Mucosa of gallbladder (tissue), 1 donor: ENCODE measurements at regions not wholly inside any gene's neighbourhood (a gene's known extent, or its start where the extent isn't known, plus 50 kb on each side); places are given as distances from the start of the nearest gene placed in this dataset.

Source experiments
- DNase-seq: peaks from one replicate; pipeline ENCODE4 v3.0.0-alpha.2; 2020; ENCODE audit warnings: low spot score
- donor health status: DM: no; HTN: no; CAD: no.

DNA sequence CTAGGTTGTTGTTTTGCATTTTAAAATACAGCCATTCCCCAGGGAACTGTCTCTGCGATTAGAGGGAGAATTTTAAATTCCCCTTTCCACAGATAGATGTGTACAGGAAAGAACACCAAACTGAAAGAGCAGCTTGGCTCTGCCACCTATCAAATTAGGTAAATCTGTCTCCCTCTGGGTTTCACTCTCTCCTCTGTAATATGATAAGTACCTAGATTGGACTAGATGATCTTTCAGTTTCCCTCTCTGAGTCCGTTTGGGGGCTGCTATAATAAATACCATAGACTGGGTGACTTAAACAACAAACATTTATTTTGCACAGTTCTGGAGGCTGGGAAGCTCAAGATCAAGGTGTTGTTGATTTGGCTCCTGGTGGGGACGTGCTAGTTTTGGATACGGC is 186.0 kb downstream of the KIF20B start:
- no peak for DNase-seq

DNA sequence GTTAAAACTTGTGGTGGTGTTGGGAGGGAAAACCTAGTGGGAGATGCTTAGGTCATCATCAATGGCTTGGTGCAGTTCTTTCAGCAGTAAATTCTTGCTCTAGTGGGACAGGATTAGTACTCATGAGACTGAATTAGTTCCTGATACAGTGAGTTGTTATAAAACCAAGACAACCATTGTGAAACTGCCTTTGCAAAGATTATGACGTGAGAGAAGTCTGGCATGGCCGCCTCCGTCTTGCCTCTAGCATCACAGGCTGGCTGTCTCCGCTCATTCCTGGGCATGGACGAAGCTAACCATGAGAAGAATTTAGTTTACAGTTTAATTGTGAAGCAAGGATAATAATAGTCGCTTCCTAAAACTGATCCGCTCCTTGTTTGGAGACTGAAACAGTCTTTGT is 186.4 kb downstream of the KIF20B start:
- peak; percentile 21 for DNase-seq

DNA sequence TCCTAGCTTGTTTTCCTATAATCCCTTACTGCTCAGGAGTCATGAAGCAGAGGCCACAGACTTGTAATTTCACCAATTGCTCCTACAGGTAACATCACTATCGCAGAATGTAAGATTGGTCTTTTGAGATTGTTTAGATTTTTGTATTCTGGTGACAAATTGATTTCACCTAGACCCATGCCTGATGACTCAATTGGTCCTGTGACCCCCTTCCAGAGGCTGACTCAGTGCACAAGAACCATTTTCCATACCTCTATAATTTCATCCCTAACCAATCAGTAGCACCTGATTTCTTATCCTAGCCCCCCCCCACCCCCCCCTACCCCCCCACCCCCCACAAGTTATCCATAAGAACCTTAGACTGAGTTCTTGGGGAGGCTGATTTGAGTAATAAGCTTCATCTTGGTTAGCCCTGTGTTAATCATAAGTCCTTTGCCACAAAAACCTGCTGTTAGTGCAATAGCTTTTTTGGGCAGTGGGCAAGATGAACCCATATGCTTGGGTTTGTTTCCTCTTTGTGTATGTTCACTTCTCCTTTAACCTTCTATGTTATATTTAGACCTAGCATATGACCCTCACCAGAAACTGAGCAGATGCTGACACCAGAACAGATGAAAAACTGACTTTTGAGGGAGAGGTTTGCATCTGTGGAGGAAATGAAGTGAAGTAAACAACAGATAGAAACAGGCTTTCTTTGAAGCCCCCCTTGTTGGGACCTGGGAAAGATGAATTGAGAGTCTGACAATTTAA is 187.1 kb downstream of the KIF20B start:
- DNase-seq: no peak

DNA sequence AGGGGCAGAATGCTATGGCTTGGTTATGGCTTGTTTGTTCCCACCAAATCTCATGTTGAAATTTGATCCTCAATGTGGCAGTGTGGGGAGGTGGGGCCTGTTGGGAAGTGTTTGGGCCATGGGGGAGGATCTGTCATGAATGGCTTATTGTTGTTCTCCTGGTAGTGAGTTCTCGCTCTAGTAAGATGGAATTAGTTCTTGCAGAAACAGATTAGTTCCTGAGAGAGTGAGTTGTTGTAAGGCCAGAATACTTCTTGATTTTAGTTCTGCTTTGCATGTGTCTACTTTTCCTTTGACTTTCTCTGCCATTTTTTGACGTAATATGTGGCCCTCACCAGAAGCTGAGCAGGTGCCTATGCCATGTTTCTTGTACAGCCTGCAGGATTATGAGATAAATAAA is 188.2 kb downstream of the KIF20B start:
- no peak for DNase-seq

DNA sequence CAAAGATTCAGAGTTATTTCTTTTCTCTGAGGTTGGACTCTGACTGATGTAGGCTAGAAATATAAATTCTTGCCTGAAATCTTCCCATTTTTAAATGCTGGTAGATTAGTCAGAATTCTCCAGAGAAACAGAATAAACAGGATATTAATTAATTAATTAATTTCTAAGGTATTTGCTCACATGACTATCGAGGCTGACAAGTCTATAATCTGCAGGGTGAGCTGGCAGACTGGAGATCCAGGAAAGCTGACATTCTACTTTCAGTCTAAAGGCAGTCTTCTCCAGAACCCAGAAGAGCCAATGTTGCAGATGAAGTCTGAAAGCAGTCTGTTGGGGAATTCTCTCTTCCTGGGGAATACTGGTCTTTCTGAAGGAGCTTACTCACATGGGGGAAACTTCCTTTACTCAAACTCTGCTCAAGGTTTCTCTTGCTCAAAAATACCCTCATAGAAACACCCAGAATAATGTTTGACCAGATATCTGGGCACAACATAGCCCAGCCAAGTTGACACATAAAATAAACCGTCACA is 189.7 kb downstream of the KIF20B start:
- DNase-seq: no peak

DNA sequence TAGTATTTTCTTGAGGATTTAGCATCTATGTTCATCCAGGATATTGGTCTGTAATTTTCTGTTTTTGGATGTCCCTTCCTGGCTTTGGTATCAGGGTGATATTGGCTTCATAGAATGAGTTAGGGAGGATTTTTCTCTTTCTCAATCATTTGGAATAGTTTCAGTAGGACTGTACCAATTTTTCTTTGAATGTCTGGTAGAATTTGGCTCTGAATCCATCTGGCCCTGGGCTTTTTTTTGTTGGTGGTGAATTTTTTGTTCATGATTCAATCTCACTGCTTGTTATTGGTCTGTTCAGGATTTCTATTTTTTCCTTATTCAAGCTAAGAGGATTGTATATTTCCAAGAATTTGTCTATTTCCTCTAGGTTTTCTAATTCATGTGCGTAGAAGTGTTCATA is 192.7 kb downstream of the KIF20B start:
- no peak for DNase-seq

DNA sequence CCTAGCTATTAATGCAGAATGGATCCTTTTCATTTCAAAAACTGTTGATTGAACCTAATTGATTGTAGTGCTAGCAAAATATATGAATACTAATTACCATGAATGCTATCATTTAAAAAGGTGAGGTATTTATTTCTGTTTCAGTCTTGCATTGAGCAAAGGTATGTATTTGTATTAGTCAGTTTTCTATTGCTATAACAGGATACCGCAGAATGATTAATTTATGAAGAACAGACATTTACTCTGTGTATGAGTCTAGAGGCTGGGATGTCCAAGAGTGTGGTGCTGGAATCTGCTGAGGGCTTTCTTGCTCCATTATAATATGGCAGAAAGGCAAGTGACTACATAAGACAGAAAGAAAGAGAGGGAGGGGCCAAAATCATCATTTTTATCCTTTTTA is 199.2 kb downstream of the KIF20B start:
- DNase-seq: no peak

DNA sequence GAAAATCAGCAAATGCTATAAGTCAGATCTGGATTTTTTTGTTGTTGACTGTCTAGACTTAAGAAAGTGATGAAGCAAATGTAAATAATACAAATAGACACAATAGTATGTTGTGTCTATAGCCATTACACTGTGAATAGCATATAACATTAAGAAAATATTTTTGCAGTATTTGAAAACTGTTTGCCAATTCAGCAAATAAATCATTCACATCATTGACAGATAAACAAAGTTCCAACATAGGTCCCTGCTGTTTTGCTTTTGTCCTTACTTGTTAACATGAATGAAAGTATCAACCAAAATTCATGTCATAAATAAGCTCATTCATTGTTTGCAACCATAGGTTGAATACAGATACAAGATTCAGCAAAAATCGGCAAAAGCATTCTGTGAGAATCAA is 200.5 kb downstream of the KIF20B start:
- DNase-seq: no peak

DNA sequence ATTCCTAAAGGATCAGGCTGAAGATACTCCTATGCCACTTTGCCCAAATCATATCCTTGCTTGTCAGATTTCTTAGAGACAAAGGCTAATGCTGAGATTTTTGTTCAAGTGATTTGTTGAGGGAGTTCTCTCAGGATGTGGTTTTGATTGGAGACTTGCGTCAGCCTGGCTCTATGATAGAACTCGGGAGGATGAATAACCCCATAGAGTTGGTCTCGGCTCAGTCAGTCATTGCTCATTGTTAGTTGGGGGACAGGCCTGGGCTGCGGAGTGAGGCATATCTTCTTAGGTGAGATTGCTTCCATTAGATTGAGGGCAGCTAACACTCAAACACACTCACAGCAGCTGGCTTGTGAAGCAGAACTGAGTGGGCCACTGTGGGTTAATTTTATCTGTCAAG is 203.4 kb downstream of the KIF20B start:
- DNase-seq: no peak

DNA sequence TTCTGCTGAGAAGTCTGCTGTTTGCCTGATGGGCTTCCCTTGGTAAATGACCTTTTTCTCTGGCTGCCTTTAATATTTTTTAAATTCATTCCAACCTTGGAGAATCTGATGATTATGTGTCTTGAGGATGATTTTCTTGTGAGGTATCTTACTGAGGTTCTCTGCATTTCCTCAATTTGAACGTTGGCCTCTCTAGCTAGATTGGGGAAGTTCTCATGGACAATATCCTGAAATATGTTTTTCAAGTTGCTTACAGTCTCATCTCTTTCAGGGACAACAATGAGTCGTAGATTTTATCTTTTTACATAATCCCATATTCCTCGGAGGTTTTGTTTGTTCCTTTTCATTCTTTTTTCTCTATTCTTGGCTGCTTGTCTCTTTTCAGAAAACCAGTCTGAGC is 208.4 kb downstream of the KIF20B start:
- DNase-seq: no peak

DNA sequence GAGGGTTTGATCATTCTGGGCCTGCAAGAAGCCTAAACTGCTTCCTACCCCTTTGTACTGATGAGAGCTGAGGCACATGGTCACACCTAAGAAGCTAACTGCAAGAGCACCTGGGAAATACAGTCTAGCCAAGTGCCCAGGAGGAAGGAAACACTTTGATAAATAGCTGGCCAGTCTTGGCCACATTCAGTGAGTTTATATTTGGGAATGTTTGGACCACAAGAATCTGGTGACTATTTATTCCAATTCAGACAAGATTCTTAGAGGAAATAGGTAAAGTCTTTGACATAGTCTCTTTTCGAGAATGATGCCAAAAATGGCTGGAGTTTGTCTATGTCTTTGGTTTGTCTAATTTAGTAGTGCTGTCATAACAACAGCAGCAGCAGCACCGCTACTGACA is 213.6 kb downstream of the KIF20B start:
- DNase-seq: no peak

DNA sequence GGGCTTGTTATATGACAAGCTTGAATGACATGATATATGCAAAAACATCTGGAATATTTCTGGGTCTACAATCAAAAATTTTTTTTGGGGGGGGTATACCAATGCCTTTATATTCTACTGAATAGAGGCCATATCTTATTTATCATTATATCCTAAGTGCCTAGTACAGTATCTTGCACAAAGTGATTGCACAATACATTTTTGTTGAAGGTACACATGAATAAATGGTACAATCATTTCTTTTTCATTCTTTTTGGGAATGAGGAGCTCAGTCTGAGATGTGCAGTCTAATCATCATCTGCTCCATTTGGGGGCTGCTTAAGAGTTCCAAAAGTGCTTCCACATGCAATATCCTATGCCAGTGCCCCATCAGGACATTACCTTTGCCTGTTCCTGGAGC is 214.6 kb downstream of the KIF20B start:
- no peak for DNase-seq

DNA sequence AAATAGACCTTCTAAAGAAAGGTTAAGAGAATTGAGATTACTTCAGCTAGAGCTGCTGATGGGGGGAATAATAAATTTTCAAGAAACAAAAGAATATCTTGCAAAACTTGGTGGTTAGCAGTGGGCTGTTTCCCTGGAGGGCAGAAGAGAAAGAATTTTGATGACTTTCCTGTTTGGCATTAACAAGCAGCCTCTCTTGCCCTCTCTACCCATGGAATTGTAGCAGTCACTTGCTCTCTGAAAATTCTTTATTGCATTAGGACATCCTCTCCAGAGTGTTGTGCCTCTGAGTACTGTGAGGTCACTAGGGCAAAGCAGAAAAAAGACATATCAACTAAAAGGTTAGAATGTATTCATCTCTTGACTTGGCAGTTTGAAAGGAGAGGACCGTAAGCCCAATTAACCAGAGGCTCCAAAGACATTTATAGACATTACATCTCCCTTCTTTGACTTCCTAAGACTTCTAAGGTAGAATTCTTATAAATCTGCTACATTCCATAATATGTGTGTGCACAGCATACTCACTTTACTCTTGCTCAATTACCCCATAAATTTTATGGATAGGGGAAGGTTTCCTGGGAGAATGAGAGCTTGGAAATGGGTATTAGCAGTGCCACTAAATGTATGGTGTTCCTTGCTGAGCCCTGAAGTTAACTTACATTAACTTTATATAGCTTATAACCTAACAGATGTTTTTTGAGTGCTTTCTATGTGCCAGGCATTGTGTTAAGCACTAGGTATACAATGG is 215.3 kb downstream of the KIF20B start:
- no peak for DNase-seq

DNA sequence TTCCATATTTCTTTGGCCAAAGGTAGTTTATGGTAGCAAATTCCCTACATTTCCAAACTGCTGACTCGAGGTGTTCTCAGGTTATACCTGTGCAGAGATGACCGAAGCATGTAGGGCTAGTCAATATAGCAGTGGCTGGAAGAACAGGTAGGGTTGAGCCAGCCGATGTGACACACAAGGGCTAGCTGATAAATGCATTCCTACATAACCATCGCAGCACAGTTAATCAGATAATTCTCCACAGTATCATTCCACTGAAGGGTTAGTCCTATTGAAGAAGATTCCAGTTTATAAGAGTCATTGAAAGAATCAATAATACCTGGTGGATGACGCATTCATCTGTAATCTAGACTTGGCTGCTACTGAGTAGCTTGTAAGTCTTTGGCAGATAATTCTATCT is 220.0 kb downstream of the KIF20B start:
- DNase-seq: peak; percentile 47

DNA sequence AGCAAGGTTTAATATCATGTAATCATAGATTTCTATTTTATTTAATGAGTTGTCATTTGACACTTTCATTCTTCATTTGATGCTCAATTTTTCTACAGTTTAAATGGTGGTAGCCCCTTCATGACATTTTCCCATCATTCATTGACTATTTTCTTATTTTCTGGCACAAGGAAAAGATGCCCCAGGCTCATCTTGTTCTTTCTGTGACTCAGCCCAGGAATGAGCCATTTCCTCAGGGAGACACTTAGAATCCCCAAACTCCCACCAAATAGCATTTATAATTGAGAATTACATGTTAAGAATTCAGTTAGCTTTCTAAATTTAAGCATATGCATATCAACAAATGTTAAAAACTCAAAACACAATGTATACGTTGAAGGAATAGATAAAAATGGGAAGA is 222.3 kb downstream of the KIF20B start:
- DNase-seq: no peak

DNA sequence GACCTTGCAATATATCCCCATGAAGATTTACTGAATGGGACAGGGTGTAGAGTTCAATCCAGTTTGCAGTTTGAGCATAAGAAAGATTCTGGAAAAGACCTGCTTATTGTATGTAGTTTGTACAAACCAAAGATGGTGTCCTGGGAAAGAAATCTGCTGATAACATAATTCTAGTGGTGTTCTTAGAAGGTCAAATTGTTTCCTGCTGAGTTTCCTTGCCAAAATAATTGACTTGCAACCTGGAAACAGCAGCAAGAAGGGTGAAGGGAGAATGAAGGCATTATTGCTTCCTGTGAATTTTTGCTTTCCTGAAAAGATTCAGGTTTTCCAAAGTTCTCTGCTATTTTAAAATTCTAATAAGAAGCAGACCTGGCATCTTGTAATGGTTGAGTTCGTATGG is 222.9 kb downstream of the KIF20B start:
- DNase-seq: no peak

DNA sequence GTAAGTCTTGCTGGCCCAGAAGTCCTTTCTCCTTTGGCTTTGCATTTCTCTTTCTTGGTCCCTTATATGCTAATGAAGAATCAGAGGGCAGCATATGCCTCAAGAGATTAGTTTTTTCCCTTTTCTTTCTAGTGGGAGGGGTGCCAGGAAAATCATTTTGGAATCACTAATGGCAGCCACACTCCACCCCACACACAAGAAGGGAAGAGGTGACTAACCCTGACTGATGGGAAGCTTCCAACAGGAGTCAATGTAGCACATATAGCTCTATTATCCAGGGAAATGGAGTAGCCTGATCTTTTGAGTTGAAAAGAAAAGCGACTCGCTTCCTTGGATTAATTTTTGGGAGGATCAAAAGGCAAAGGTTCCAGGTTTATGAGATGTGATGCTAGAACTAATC is 225.3 kb downstream of the KIF20B start:
- no peak for DNase-seq

DNA sequence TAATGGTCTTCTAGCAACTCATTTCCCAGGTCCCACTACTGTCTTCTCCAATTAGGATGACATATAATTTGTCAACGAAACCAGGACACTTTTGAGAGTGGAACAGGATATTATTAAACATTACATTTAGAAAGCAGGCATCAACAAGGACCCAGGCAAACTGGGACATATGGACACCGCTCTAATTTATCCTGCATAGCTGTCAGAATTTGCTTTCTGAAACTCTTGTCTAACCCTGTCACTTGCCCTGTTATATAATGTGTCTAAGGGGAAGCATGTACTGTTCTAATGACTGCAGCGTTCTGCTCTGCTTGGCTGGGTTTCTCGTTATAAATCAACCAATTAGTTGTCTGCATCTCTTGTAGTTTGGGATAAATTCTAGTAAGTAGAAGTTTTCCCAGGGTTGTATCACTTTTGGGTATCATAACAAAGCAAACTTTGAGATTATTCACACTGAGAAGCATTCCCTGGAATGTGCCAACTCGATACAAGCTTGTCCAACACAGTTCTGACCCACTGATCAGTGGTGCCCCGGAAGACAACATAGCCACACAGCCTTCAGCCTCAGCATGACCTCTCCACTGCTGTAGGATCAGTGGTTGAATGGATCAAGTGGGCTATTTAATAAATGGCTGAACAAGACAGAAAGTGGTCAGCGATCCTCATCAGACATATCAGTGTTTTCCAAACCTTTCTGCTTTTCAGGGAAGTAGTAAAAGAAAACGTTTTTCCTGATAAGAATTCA is 228.1 kb downstream of the KIF20B start:
- DNase-seq: no peak

DNA sequence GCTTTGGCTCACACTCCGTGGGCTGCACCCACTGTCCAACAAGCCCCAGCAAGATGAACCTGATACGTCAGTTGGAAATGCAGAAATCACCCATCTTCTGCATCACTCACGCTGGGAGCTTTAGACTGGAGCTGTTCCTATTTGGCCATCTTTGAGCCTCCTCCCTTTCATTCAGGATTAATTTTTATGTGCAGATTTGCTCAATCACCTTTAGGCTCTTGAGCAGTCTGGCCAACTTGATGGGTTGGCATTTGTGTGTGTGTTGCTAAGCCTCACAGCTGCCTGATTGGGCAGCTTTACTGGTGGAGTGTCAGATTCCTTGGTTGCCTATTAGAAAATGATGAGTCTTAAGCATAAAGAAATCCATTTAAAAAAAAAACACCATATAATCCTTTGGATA is 236.1 kb downstream of the KIF20B start:
- DNase-seq: no peak

DNA sequence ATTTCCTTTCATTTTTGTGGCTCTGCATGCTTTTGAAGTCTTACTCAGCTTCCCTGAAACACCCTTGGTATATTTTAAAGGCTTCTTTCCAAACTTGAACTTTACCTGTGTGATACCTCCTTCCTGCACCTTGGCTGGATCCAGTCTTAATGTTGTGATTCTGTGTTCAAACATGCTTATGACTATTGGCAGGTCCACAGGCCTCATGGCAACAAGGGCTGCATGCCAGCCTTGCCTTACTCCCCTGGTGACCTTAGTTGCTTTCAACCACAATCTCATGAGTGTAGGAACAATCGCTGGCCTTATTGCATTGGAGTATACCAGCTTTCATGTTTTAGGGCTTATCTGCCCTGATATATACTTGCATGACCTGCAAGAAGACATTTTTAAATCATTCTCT is 238.7 kb downstream of the KIF20B start:
- no peak for DNase-seq

DNA sequence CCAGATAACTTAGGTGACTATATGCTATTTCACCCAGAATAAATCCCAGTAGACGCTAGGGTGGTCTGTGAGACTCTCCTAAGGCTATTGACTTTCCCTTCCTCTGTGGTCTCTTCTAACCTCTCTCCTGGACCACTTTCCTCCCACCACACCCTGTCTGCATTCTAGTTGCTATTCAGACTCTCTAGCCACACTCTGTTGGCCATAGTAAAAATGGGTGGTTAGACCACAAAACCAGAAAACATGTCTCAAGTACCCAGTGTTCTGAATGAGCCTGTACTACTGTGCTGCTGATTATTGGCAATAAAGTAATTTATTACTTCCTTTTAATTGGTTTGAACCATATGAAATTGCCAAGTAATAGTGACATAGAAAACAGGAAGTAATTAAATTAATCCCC is 240.8 kb downstream of the KIF20B start:
- no peak for DNase-seq

DNA sequence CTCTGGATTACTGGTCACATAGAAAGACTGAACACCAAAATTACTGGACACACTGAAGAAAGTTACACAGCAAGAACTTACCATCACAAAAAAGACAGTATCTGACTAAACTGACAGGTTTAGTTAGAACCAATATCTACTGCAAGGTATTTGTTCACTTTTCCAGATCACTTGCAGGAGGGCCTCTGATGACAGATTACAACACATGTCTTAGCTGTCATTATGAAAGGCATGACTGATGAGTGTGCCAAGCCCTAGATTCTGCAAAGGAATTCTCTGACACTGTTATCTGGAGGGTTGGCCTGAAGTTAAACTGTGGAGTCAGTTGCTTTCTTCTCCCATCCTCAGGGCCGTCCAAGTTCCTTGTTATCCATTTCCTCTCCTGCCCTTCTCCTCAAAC is 242.7 kb downstream of the KIF20B start:
- no peak for DNase-seq

DNA sequence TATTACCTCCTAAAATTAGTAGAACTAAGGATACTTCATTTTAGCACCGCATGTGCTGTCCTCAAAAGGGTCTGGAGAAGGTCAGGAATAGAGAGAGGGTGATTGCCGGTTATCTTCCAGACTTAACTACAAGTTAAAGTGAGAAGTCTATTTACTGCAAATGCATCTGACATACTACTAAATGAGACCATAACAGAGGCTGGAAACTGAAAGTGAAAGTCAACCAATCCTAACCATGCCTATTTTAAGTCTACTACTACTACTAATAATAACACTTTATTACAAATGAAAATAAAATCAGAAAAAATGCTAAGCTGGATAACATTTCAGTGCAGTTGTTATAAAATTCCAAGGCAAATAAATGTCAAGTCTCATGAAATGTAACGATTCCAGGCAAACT is 244.7 kb downstream of the KIF20B start:
- DNase-seq: no peak
